WERI-Rb-1 (cell line): ENCODE measurements at regions not wholly inside any gene's neighbourhood (a gene's known extent, or its start where the extent isn't known, plus 50 kb on each side); places are given as distances from the start of the nearest gene placed in this dataset.

Experiments used
- DNase-seq: peaks from one replicate; pipeline ENCODE4 v3.0.0-alpha.2; 2020
- H3K27ac ChIP-seq: fragments of 250-450 bp; sonication (Bioruptor Pico); 2 replicates; pipeline ENCODE4 v1.5.1; 2020; ENCODE audit warnings: mild to moderate bottlenecking, moderate library complexity
- H3K27me3 ChIP-seq: fragments of 250-450 bp; sonication (Bioruptor Pico); 2 replicates; pipeline ENCODE4 v1.5.1; 2021; ENCODE audit warnings: mild to moderate bottlenecking, low read depth, moderate library complexity; ENCODE audit not compliant: insufficient read depth, severe bottlenecking
- H3K36me3 ChIP-seq: fragments of 250-450 bp; sonication (Bioruptor Pico); 2 replicates; pipeline ENCODE4 v1.5.1; 2020; ENCODE audit warnings: mild to moderate bottlenecking, moderate library complexity
- H3K4me3 ChIP-seq: 2 replicates; pipeline ENCODE4 v1.5.1; 2011; ENCODE audit warnings: low read depth, mild to moderate bottlenecking, control low read depth, low read length
- H3K9me3 ChIP-seq: fragments of 250-450 bp; sonication (Bioruptor Pico); 2 replicates; pipeline ENCODE4 v1.5.1; 2021; ENCODE audit warnings: mild to moderate bottlenecking, moderate library complexity; ENCODE audit not compliant: severe bottlenecking
- TF ChIP-seq, protein P1 (sequence below): IDR thresholded peaks from 2 replicates; pipeline ENCODE4 v1.5.1; 2011; ENCODE audit warnings: low read depth, mild to moderate bottlenecking, control low read depth, inconsistent platforms, low read length

- no peaks in the 10 kb centered on the region for H3K9me3 ChIP-seq
- no peaks in the 10 kb centered on the region for H3K36me3 ChIP-seq
- H3K27ac ChIP-seq = no peak overlapping the region
- no peak overlapping the region for H3K4me3 ChIP-seq
- no peaks in the 10 kb centered on the region for H3K27me3 ChIP-seq
- DNase-seq = no peak
- TF ChIP-seq, protein P1, sequence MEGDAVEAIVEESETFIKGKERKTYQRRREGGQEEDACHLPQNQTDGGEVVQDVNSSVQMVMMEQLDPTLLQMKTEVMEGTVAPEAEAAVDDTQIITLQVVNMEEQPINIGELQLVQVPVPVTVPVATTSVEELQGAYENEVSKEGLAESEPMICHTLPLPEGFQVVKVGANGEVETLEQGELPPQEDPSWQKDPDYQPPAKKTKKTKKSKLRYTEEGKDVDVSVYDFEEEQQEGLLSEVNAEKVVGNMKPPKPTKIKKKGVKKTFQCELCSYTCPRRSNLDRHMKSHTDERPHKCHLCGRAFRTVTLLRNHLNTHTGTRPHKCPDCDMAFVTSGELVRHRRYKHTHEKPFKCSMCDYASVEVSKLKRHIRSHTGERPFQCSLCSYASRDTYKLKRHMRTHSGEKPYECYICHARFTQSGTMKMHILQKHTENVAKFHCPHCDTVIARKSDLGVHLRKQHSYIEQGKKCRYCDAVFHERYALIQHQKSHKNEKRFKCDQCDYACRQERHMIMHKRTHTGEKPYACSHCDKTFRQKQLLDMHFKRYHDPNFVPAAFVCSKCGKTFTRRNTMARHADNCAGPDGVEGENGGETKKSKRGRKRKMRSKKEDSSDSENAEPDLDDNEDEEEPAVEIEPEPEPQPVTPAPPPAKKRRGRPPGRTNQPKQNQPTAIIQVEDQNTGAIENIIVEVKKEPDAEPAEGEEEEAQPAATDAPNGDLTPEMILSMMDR = no peak
Observed at GRCh38 chr16:86632206-86632605, 53.9 kb downstream of the FOXL1 start.

GRCh38 chr16:86632944-86633343, 54.6 kb downstream of the FOXL1 start:
- no peaks in the 10 kb centered on the region for H3K9me3 ChIP-seq
- H3K36me3 ChIP-seq = no peaks in the 10 kb centered on the region
- H3K4me3 ChIP-seq = no peak overlapping the region
- no peak overlapping the region for H3K27ac ChIP-seq
- H3K27me3 ChIP-seq = no peaks in the 10 kb centered on the region
- TF ChIP-seq, protein P1 = no peak
- DNase-seq = no peak

- Histone ChIP-seq H3K9me3 (no peaks in the 10 kb centered on the region), H3K27ac (no peak overlapping the region), H3K36me3 (no peaks in the 10 kb centered on the region), H3K4me3 (no peak overlapping the region), H3K27me3 (no peaks in the 10 kb centered on the region)
- no peak for DNase-seq
- TF ChIP-seq, protein P1 = no peak
Observed at GRCh38 chr16:86634292-86634691, 55.9 kb downstream of the FOXL1 start.

- H3K27ac ChIP-seq = no peak overlapping the region
Observed at GRCh38 chr16:86635176-86635876, 57.0 kb downstream of the FOXL1 start.

GRCh38 chr16:86635926-86636325, 57.6 kb downstream of the FOXL1 start:
- Histone ChIP-seq H3K27ac (no peak overlapping the region), H3K4me3 (no peak overlapping the region), H3K36me3 (no peaks in the 10 kb centered on the region), H3K9me3 (no peaks in the 10 kb centered on the region), H3K27me3 (no peaks in the 10 kb centered on the region)
- DNase-seq = no peak
- TF ChIP-seq, protein P1 = no peak

More at GRCh38 chr16:86635176-86635876, 57.0 kb downstream of the FOXL1 start:
- no peaks in the 10 kb centered on the region for H3K9me3 ChIP-seq
- DNase-seq = no peak
- H3K36me3 ChIP-seq = no peaks in the 10 kb centered on the region
- no peak overlapping the region for H3K4me3 ChIP-seq
- H3K27me3 ChIP-seq = no peaks in the 10 kb centered on the region
- TF ChIP-seq, protein P1 = no peak

DNA sequence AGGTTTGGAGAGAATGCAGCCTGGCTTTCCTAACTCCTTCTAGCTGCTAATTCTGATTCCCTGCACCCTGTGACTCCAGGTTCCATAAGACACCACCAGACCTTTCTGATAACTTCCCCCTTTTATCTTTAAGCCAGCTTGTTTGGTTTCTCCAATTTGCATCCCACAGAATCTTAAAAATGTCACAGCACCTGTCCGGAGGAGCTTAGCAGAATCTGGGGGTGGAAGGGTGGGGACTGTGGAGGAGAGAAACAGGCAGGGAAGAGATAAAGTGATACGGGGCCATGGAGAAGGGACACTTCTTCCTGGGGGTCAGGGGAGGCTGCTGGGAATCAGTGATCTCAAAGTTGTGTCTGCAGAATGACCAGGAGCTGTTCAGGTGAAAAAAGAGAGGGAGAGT, 59.4 kb downstream of the FOXL1 start:
- no peak for DNase-seq
- no peaks in the 10 kb centered on the region for H3K27me3 ChIP-seq
- TF ChIP-seq, protein P1 = no peak
- H3K9me3 ChIP-seq = no peaks in the 10 kb centered on the region
- no peaks in the 10 kb centered on the region for H3K36me3 ChIP-seq
- H3K4me3 ChIP-seq = no peak overlapping the region
- H3K27ac ChIP-seq = no peak overlapping the region
